ENCODE measurements at regions not wholly inside any gene's neighbourhood (a gene's known extent, or its start where the extent isn't known, plus 50 kb on each side); places are given as distances from the start of the nearest gene placed in this dataset.
A peak's percentile ranks its signal among the peaks of the same experiment; 100 is the strongest.

DNA sequence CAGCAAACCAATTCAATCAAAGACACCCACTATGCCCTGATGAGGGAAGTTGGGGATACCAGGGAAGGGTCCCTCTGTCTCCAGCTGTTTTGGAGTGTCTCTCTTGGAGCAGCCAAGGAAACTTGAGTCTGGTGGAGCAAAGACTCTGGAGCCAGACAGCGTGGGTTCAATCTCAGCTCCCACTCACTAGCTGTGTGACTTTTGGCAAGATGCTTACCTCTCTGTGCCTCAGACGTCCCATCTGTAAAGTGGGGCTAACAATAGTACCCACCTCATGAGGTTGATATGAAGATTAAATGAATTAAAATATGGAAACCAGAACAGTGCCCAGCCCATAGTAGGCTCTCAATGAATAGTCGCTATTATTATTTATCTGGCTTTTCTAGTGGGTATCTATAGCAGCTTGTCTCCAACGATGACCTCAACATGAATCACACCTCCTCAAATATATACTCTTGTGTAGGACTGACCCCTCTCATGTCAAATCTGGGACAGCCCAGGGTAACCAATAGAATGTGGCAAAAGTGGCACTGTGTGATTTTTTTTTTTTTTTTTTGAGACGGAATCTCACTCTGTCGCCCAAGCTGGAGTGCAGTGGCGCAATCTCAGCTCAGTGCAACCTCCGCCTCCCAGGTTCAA lies 99.2 kb upstream of the FOXP4 start:
- H3K27ac Mint-ChIP-seq (ENCODE audit: unreplicated experiment), result no peak overlapping the region
- TF ChIP-seq, protein P1, sequence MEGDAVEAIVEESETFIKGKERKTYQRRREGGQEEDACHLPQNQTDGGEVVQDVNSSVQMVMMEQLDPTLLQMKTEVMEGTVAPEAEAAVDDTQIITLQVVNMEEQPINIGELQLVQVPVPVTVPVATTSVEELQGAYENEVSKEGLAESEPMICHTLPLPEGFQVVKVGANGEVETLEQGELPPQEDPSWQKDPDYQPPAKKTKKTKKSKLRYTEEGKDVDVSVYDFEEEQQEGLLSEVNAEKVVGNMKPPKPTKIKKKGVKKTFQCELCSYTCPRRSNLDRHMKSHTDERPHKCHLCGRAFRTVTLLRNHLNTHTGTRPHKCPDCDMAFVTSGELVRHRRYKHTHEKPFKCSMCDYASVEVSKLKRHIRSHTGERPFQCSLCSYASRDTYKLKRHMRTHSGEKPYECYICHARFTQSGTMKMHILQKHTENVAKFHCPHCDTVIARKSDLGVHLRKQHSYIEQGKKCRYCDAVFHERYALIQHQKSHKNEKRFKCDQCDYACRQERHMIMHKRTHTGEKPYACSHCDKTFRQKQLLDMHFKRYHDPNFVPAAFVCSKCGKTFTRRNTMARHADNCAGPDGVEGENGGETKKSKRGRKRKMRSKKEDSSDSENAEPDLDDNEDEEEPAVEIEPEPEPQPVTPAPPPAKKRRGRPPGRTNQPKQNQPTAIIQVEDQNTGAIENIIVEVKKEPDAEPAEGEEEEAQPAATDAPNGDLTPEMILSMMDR (conservative IDR thresholded peaks at IDR 0.05), result no peak
- DNase-seq (ENCODE audit: low read depth, low spot score), result no peak
- no peak overlapping the region for H3K4me3 Mint-ChIP-seq
- peaks cover 32% of the 10 kb centered on the region for H3K4me1 Mint-ChIP-seq
- no peaks in the 10 kb centered on the region for H3K27me3 Mint-ChIP-seq (ENCODE audit: low read depth)
- no peaks in the 10 kb centered on the region for H3K36me3 Mint-ChIP-seq (ENCODE audit: low read depth)
- H3K9me3 Mint-ChIP-seq, result no peaks in the 10 kb centered on the region

DNA sequence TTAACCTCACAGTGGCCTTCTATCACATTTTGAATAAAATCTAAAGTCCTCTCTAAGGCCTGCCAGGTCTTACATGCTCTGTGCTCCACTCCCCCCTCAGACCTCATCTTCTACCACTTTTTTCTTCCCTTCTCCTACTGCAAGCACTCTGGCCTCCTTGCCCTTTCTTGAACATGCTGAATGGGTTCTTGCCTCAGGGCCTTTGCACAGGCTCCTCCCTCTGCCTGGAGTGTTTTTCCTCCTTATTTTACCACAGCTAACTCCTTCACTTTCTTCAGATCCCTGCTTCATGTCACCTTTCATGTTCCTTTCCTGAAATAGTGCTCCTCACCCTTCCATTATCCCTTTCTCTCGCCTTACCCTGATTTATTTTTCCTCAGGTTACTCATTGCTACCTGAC lies 97.9 kb upstream of the FOXP4 start:
- no peak for DNase-seq (ENCODE audit: low read depth, low spot score)
- H3K4me3 Mint-ChIP-seq, result no peak overlapping the region
- H3K36me3 Mint-ChIP-seq (ENCODE audit: low read depth), result no peaks in the 10 kb centered on the region
- TF ChIP-seq, protein P1 (conservative IDR thresholded peaks at IDR 0.05), result no peak
- no peaks in the 10 kb centered on the region for H3K27me3 Mint-ChIP-seq (ENCODE audit: low read depth)
- H3K4me1 Mint-ChIP-seq, result peaks cover 27% of the 10 kb centered on the region
- H3K27ac Mint-ChIP-seq (ENCODE audit: unreplicated experiment), result no peak overlapping the region
- H3K9me3 Mint-ChIP-seq, result no peaks in the 10 kb centered on the region

DNA sequence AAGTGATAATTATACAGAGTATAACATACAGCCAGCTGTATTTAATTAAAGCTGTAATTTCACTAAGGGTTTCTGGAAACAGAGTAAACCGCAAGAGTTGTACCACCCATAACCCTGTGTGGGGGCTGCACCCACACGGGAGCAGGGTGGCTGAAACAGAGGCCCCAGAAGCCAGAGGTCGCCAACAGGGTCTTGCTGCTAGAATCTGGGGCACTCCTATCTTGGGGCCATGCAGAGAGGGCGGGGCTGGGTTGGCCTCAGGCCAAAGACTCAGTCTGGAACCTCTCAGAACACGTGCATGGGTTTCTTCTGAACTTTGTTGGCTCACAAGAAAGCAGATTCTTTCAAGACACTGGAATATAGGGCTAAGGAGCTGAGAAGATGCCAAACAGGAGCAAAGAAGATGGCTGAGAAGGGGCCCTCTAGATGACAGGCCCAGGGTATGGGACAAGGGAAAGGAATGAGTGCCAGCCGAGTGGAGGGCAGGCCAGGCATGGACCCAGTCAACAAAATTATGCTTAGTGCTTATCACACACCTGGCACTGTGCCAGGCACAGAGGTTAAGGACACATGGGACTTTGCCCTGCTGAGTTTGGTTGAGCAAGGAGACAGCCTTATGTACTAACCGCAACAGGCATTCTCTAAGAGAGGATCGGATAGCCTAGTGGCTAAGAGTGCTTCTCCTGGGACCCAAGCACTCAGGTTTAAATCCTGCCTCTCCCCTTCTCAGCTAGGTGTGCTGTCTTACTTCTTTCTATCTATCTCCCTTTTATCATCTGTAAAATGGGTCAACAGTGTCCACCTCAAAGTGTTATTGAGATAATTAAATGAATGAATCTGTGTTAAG lies 96.6 kb upstream of the FOXP4 start:
- no peak overlapping the region for H3K4me3 Mint-ChIP-seq
- H3K27ac Mint-ChIP-seq (ENCODE audit: unreplicated experiment), result no peak overlapping the region
- peaks cover 14% of the 10 kb centered on the region for H3K4me1 Mint-ChIP-seq
- no peak for DNase-seq (ENCODE audit: low read depth, low spot score)
- TF ChIP-seq, protein P1 (conservative IDR thresholded peaks at IDR 0.05), result no peak
- H3K36me3 Mint-ChIP-seq (ENCODE audit: low read depth), result no peaks in the 10 kb centered on the region
- H3K9me3 Mint-ChIP-seq, result no peaks in the 10 kb centered on the region
- H3K27me3 Mint-ChIP-seq (ENCODE audit: low read depth), result no peaks in the 10 kb centered on the region

DNA sequence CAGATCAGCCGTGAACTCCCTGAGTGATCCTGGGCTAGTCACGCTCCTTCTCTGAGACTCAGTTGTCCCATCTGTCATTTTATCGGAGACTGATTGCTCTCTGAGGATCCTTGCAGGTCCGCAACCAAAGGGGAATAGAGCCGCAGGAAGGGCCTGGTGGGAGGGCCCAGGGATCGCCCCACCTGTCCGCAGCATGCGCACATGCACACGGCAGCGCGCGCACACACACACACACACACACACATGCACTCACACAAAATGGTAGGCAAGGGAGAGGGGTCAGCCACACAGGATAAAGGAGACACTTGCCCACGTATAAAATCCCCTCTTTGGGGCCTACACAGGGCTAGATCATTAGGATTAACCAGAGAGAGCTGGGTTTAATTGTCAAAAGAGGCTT lies 95.6 kb upstream of the FOXP4 start:
- Mint-ChIP-seq H3K27me3 (ENCODE audit: low read depth) (no peaks in the 10 kb centered on the region), H3K27ac (ENCODE audit: unreplicated experiment) (no peak overlapping the region), H3K36me3 (ENCODE audit: low read depth) (no peaks in the 10 kb centered on the region), H3K9me3 (no peaks in the 10 kb centered on the region), H3K4me3 (no peak overlapping the region), H3K4me1 (peaks cover 13% of the 10 kb centered on the region)
- DNase-seq (ENCODE audit: low read depth, low spot score), result no peak
- TF ChIP-seq, protein P1 (conservative IDR thresholded peaks at IDR 0.05), result no peak

DNA sequence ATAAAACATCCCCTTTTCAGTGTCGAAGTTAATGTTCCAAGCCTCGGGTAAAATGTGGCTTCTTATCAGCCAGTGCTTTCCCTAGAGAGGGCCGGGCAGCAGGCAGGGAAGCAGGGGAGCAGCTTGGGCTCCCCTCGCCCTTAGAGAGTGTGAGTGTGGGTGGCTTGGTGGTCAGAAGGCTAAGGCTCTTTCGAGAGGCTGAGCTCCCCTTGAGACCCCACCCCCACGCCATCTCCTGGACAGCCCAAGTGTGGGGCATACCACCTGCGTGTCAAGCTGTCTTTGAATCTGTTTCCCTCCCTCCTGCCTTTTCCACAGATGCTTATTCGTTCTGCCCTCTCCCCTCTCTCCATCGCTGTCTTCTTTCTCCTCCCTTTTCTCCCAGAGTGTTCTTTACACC lies 95.1 kb upstream of the FOXP4 start:
- H3K9me3 Mint-ChIP-seq, result no peaks in the 10 kb centered on the region
- no peak for DNase-seq (ENCODE audit: low read depth, low spot score)
- no peaks in the 10 kb centered on the region for H3K36me3 Mint-ChIP-seq (ENCODE audit: low read depth)
- H3K4me1 Mint-ChIP-seq, result peaks cover 18% of the 10 kb centered on the region
- no peaks in the 10 kb centered on the region for H3K27me3 Mint-ChIP-seq (ENCODE audit: low read depth)
- H3K27ac Mint-ChIP-seq (ENCODE audit: unreplicated experiment), result no peak overlapping the region
- TF ChIP-seq, protein P1 (conservative IDR thresholded peaks at IDR 0.05), result peak; percentile 41
- no peak overlapping the region for H3K4me3 Mint-ChIP-seq

All from neural crest cell (in vitro differentiated cells).